Upper lobe of left lung (tissue), 6 donors: ENCODE measurements at regions not wholly inside any gene's neighbourhood (a gene's known extent, or its start where the extent isn't known, plus 50 kb on each side); places are given as distances from the start of the nearest gene placed in this dataset.

ENCODE experiments used
- ATAC-seq, 2 donors: fragments of 200-7000 bp; cut with Tn5 transposase; one replicate each; pipeline ENCODE4 v1.9.1; 2022; ENCODE audit warnings: mild to moderate bottlenecking in 2 of 2, moderate library complexity in 2 of 2; ENCODE audit not compliant: low FRiP score in 2 of 2
- DNase-seq, 2 donors: peaks; one replicate each; pipeline ENCODE4 v3.0.0-alpha.2; 2019 to 2020
- H3K27ac ChIP-seq, 4 donors: fragments of 200-600 bp; sonication (generic); one replicate each; pipeline ENCODE4 v1.5.1; 2016 to 2019
- H3K27me3 ChIP-seq, 4 donors: fragments of 200-600 bp; sonication (generic); one replicate each; pipeline ENCODE4 v1.5.1; 2017 to 2019
- H3K36me3 ChIP-seq, 4 donors: fragments of 200-600 bp; sonication (generic); one replicate each; pipeline ENCODE4 v1.5.1; 2016 to 2019
- H3K4me1 ChIP-seq, 4 donors: fragments of 200-600 bp; sonication (generic); one replicate each; pipeline ENCODE4 v1.5.1; 2018 to 2019
- H3K4me3 ChIP-seq, 4 donors: fragments of 200-600 bp; sonication (generic); one replicate each; pipeline ENCODE4 v1.5.1; 2017 to 2019; ENCODE audit warnings: mild to moderate bottlenecking in 2 of 4, moderate library complexity in 1 of 4
- H3K9me3 ChIP-seq, 4 donors: fragments of 200-600 bp; sonication (generic); one replicate each; pipeline ENCODE4 v1.5.1; 2018 to 2019
- CTCF ChIP-seq, 6 experiments: fragments of 450-650 bp in 4 of 6; fragments of 200-600 bp in 2 of 6; sonication (generic) in 2 of 6; IDR thresholded peaks; one replicate each; pipeline ENCODE4 v1.5.1; 2016 to 2019; ENCODE audit warnings: antibody characterized with exemption in 6 of 6
- EP300 ChIP-seq, 4 donors: sonication (generic); formaldehyde crosslinking; IDR thresholded peaks; one replicate each; pipeline ENCODE4 v1.5.1; 2017; ENCODE audit warnings: antibody characterized with exemption in 4 of 4, control low read depth in 2 of 4
- POLR2A ChIP-seq, 4 donors: fragments of 450-650 bp; IDR thresholded peaks; one replicate each; pipeline ENCODE4 v1.5.1; 2016 to 2017; ENCODE audit warnings: antibody characterized with exemption in 4 of 4, mild to moderate bottlenecking in 2 of 4
- POLR2AphosphoS5 ChIP-seq, 2 donors: sonication (generic); formaldehyde crosslinking; IDR thresholded peaks; one replicate each; pipeline ENCODE4 v1.5.1; 2017; ENCODE audit warnings: antibody characterized with exemption in 2 of 2
- WGBS, 2 donors: methylation state at CpG; one replicate each; pipeline ENCODE4 v1.1.5; 2017 to 2018; 5-methylcytosine and 5-hydroxymethylcytosine counted together
- donor health status: DM: no; HTN: no; CAD: no; lungs with moderate emphysema.
- donor health status: DM: no; HTN: yes; CAD: no; lungs with severe emphysema.

DNA sequence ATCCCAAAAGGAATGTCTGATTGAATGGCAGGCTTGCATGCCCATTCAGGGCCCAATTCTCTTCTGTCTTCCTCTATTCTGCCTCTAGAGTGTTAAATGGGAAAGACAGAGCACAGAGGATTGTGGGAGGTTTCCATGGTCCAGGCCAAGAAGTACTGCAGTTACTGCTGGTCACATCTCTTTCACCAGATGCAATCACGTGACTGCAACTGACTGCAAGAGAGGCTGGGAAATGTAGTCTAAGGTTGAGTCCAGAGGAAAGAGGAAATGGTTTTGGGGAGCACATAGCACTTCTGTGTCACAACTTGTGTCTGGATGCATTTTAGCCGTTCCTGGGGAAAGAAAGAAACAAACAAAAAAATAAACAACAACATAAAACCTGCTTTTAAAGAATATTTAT is 336.4 kb upstream of the BTBD3 start:
- Histone ChIP-seq H3K9me3 (no peaks in the 10 kb centered on the region), H3K36me3 (no peaks in the 10 kb centered on the region), H3K4me3 (no peak overlapping the region), H3K27ac (no peak overlapping the region), H3K27me3 (no peaks in the 10 kb centered on the region), H3K4me1 (no peaks in the 10 kb centered on the region)
- no peak for ATAC-seq
- no peak for DNase-seq
- TF ChIP-seq POLR2AphosphoS5 (IDR thresholded peaks at IDR 0.05) (no peak), POLR2A (IDR thresholded peaks at IDR 0.05) (no peak), EP300 (IDR thresholded peaks at IDR 0.05) (no peak), CTCF (IDR thresholded peaks at IDR 0.05) (no peak)
- WGBS, 2 donors: 63 to 67% methylated on average over 2 of the region's 2 CpGs

GRCh38 chr20:11582060-11582459 is 335.6 kb upstream of the BTBD3 start:
- no peak overlapping the region for H3K4me3 ChIP-seq
- no peaks in the 10 kb centered on the region for H3K9me3 ChIP-seq
- no peaks in the 10 kb centered on the region for H3K36me3 ChIP-seq
- H3K27me3 ChIP-seq: no peaks in the 10 kb centered on the region
- no peak overlapping the region for H3K27ac ChIP-seq
- no peak for DNase-seq
- ATAC-seq: peak in 1 of 2 donors; percentile 43
- TF ChIP-seq POLR2AphosphoS5 (IDR thresholded peaks at IDR 0.05) (no peak), POLR2A (IDR thresholded peaks at IDR 0.05) (no peak), CTCF (IDR thresholded peaks at IDR 0.05) (no peak), EP300 (IDR thresholded peaks at IDR 0.05) (no peak)
- no peaks in the 10 kb centered on the region for H3K4me1 ChIP-seq
- WGBS, 2 donors: 43 to 44% methylated on average over 2 of the region's 2 CpGs

DNA sequence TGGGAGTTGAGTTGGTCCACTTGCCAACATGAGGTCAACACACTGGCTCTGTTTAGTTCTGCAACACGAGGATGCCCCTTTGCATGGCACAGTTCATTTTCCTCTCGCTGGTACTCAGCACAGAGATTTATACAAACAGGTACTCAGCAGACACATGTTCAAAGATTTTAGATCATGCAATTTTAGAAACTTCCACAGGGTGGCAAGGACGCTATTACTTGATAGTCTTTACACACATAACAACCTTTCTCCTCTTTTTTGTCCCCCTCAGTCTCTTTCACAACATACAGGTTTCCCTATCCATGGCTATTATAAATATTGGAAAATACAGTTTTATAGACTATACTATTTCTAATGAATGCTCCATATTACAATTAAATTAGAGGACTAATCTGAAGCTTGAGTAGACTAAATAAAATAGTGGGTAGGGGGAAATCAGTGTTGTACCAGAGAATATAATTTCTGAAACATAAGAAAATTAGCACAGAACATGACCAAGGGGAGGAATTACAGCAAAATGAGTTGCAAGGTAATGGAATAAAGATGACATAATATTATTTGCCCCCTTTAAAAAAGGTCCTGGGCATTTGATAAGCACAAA is 331.8 kb upstream of the BTBD3 start:
- Histone ChIP-seq H3K27ac (no peak overlapping the region), H3K4me1 (no peaks in the 10 kb centered on the region), H3K4me3 (no peak overlapping the region), H3K36me3 (no peaks in the 10 kb centered on the region), H3K9me3 (no peaks in the 10 kb centered on the region), H3K27me3 (no peaks in the 10 kb centered on the region)
- ATAC-seq (no peak), DNase-seq (no peak)
- no peak for TF ChIP-seq EP300 (IDR thresholded peaks at IDR 0.05)
- peak in 1 of 6 experiments; percentile 17 for TF ChIP-seq CTCF (IDR thresholded peaks at IDR 0.05)
- WGBS, 2 donors: 26 to 35% methylated on average over 3 of the region's 3 CpGs

DNA sequence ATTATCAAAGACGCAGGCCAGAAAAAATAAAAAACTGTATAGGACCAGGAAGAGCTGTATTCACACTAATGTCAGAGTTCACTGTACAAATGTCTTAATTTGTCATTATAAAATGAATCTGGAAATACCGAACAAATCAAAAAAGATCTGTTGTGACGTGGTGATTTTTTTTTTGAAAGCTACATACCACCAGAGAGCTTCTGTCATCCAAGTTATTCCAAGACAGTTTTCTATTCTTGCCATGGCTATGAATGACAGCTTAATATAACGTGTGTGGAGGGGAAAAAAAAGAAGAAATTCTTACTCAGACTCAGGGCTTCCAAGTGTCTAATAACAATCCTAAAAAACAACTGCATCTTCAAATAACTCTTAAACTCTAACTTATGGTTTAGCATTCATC is 328.8 kb upstream of the BTBD3 start:
- H3K27me3 ChIP-seq: no peaks in the 10 kb centered on the region
- H3K27ac ChIP-seq: no peak overlapping the region
- ATAC-seq (no peak), DNase-seq (no peak)
- peaks cover 0 to 2% (median 0%) of the 10 kb centered on the region in 4 donors for H3K9me3 ChIP-seq
- no peak for TF ChIP-seq POLR2AphosphoS5 (IDR thresholded peaks at IDR 0.05)
- no peak for TF ChIP-seq CTCF (IDR thresholded peaks at IDR 0.05)
- no peak for TF ChIP-seq POLR2A (IDR thresholded peaks at IDR 0.05)
- no peak for TF ChIP-seq EP300 (IDR thresholded peaks at IDR 0.05)
- WGBS, 2 donors: 78 to 80% methylated on average over 4 of the region's 4 CpGs
- no peaks in the 10 kb centered on the region for H3K36me3 ChIP-seq
- no peaks in the 10 kb centered on the region for H3K4me1 ChIP-seq
- H3K4me3 ChIP-seq: no peak overlapping the region

DNA sequence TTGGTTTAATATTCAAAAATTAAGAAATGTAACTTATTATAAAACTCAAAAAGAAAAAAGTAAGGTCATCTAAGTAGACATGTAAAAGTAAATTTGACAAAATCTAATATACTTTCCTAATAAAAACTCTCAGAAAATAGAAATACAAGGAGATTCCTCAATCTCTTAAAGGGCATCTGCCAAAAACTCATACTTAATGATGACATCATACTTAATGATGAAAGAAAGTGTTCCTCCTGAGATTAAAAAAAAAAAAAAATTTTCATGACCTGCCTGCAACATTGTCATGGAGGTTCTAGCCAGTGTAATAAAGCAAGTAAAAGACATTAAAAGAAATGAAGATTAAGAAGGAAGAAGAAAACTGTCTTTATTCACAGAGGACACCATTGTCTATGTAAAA is 325.7 kb upstream of the BTBD3 start:
- peaks cover 0 to 2% (median 0%) of the 10 kb centered on the region in 4 donors for H3K9me3 ChIP-seq
- no peak overlapping the region for H3K4me3 ChIP-seq
- H3K27ac ChIP-seq: no peak overlapping the region
- H3K4me1 ChIP-seq: no peaks in the 10 kb centered on the region
- ATAC-seq (no peak), DNase-seq (no peak)
- TF ChIP-seq CTCF (IDR thresholded peaks at IDR 0.05) (no peak), POLR2AphosphoS5 (IDR thresholded peaks at IDR 0.05) (no peak), POLR2A (IDR thresholded peaks at IDR 0.05) (no peak), EP300 (IDR thresholded peaks at IDR 0.05) (no peak)
- H3K36me3 ChIP-seq: no peaks in the 10 kb centered on the region
- no peaks in the 10 kb centered on the region for H3K27me3 ChIP-seq
